HUES48 (cell line): ENCODE measurements at regions not wholly inside any gene's neighbourhood (a gene's known extent, or its start where the extent isn't known, plus 50 kb on each side); places are given as distances from the start of the nearest gene placed in this dataset.

ENCODE experiments used
- H3K27ac ChIP-seq: one replicate; pipeline ENCODE4 v1.7.0; 2013; ENCODE audit warnings: low read depth, low read length, inconsistent platforms
- H3K27me3 ChIP-seq: 2 replicates; pipeline ENCODE4 v1.6.1; 2013; ENCODE audit warnings: mild to moderate bottlenecking, low read length; ENCODE audit not compliant: control insufficient read depth, insufficient read depth
- H3K36me3 ChIP-seq: 2 replicates; pipeline ENCODE4 v1.6.1; 2013; ENCODE audit warnings: low read length; ENCODE audit not compliant: control insufficient read depth, insufficient read depth
- H3K4me1 ChIP-seq: 2 replicates; pipeline ENCODE4 v1.6.1; 2013; ENCODE audit warnings: mild to moderate bottlenecking, low read length; ENCODE audit not compliant: control insufficient read depth, insufficient read depth
- H3K4me3 ChIP-seq: 2 replicates; pipeline ENCODE4 v1.5.1; 2013; ENCODE audit warnings: mild to moderate bottlenecking, low read depth, low read length
- H3K9ac ChIP-seq: 2 replicates; pipeline ENCODE4 v1.6.1; 2013; ENCODE audit warnings: mild to moderate bottlenecking, low read depth, low read length, moderate library complexity
- H3K9me3 ChIP-seq: 2 replicates; pipeline ENCODE4 v1.6.1; 2013; ENCODE audit warnings: low read length; ENCODE audit not compliant: control insufficient read depth, insufficient read depth

GRCh38 chr15:29952225-29952624 is 130.0 kb upstream of the TJP1 start:
- no peaks in the 10 kb centered on the region for H3K36me3 ChIP-seq
- H3K27me3 ChIP-seq, result no peaks in the 10 kb centered on the region
- H3K27ac ChIP-seq, result no peak overlapping the region
- no peaks in the 10 kb centered on the region; the same call in 1 of the 2 replicates for H3K9me3 ChIP-seq
- no peaks in the 10 kb centered on the region; the same call in 1 of the 2 replicates for H3K4me1 ChIP-seq
- no peak overlapping the region for H3K9ac ChIP-seq
- H3K4me3 ChIP-seq, result no peak overlapping the region

- Histone ChIP-seq H3K36me3 (no peaks in the 10 kb centered on the region), H3K9me3 (no peaks in the 10 kb centered on the region; the same call in 1 of the 2 replicates), H3K4me3 (no peak overlapping the region), H3K9ac (no peak overlapping the region), H3K4me1 (no peaks in the 10 kb centered on the region), H3K27ac (no peak overlapping the region), H3K27me3 (no peaks in the 10 kb centered on the region)
These were observed 123.8 kb upstream of the TJP1 start for GRCh38 chr15:29945943-29946596.

GRCh38 chr15:29944925-29945324 is 122.7 kb upstream of the TJP1 start:
- no peak overlapping the region for H3K9ac ChIP-seq
- no peak overlapping the region for H3K4me3 ChIP-seq
- H3K4me1 ChIP-seq, result no peaks in the 10 kb centered on the region
- no peak overlapping the region for H3K27ac ChIP-seq
- H3K27me3 ChIP-seq, result no peaks in the 10 kb centered on the region
- no peaks in the 10 kb centered on the region for H3K9me3 ChIP-seq
- no peaks in the 10 kb centered on the region for H3K36me3 ChIP-seq

GRCh38 chr15:29942548-29942947 is 120.3 kb upstream of the TJP1 start:
- no peak overlapping the region for H3K27ac ChIP-seq
- H3K4me3 ChIP-seq, result no peak overlapping the region
- H3K4me1 ChIP-seq, result peaks cover 4% of the 10 kb centered on the region; the same call in 1 of the 2 replicates
- H3K9ac ChIP-seq, result no peak overlapping the region
- H3K36me3 ChIP-seq, result no peaks in the 10 kb centered on the region
- H3K9me3 ChIP-seq, result no peaks in the 10 kb centered on the region
- no peaks in the 10 kb centered on the region for H3K27me3 ChIP-seq

GRCh38 chr15:29942143-29942542 is 119.9 kb upstream of the TJP1 start:
- H3K9me3 ChIP-seq, result no peaks in the 10 kb centered on the region
- H3K4me3 ChIP-seq, result no peak overlapping the region

GRCh38 chr15:29939404-29939803 is 117.1 kb upstream of the TJP1 start:
- H3K4me3 ChIP-seq, result no peak overlapping the region
- H3K27me3 ChIP-seq, result no peaks in the 10 kb centered on the region
- H3K4me1 ChIP-seq, result peaks cover 12% of the 10 kb centered on the region
- no peaks in the 10 kb centered on the region for H3K9me3 ChIP-seq
- no peak overlapping the region for H3K27ac ChIP-seq
- H3K36me3 ChIP-seq, result no peaks in the 10 kb centered on the region
- no peak overlapping the region for H3K9ac ChIP-seq

More at GRCh38 chr15:29942143-29942542, 119.9 kb upstream of the TJP1 start:
- Histone ChIP-seq H3K36me3 (no peaks in the 10 kb centered on the region), H3K9ac (no peak overlapping the region), H3K27ac (no peak overlapping the region), H3K27me3 (no peaks in the 10 kb centered on the region), H3K4me1 (peaks cover 4% of the 10 kb centered on the region; the same call in 1 of the 2 replicates)

- Histone ChIP-seq H3K9me3 (no peaks in the 10 kb centered on the region), H3K36me3 (no peaks in the 10 kb centered on the region), H3K4me1 (peaks cover 12% of the 10 kb centered on the region), H3K9ac (no peak overlapping the region), H3K4me3 (no peak overlapping the region), H3K27ac (no peak overlapping the region), H3K27me3 (no peaks in the 10 kb centered on the region)
These were observed 116.4 kb upstream of the TJP1 start for GRCh38 chr15:29938361-29939335.

- H3K27me3 ChIP-seq, result no peaks in the 10 kb centered on the region
- H3K9ac ChIP-seq, result no peak overlapping the region
- H3K9me3 ChIP-seq, result no peaks in the 10 kb centered on the region
- H3K4me1 ChIP-seq, result peaks cover 18% of the 10 kb centered on the region
- no peaks in the 10 kb centered on the region for H3K36me3 ChIP-seq
- no peak overlapping the region for H3K27ac ChIP-seq
- H3K4me3 ChIP-seq, result no peak overlapping the region
These were observed 115.7 kb upstream of the TJP1 start for GRCh38 chr15:29937956-29938355.

- Histone ChIP-seq H3K4me3 (no peak overlapping the region), H3K36me3 (no peaks in the 10 kb centered on the region), H3K27ac (no peak overlapping the region), H3K9ac (no peak overlapping the region), H3K4me1 (peaks cover 18% of the 10 kb centered on the region), H3K27me3 (no peaks in the 10 kb centered on the region), H3K9me3 (no peaks in the 10 kb centered on the region)
These were observed 114.2 kb upstream of the TJP1 start for GRCh38 chr15:29936353-29937049.

- peaks cover 18% of the 10 kb centered on the region for H3K4me1 ChIP-seq
- no peak overlapping the region for H3K9ac ChIP-seq
- H3K27ac ChIP-seq, result no peak overlapping the region
- no peak overlapping the region for H3K4me3 ChIP-seq
- H3K36me3 ChIP-seq, result no peaks in the 10 kb centered on the region
- no peaks in the 10 kb centered on the region for H3K9me3 ChIP-seq
- no peaks in the 10 kb centered on the region for H3K27me3 ChIP-seq
These were observed 113.2 kb upstream of the TJP1 start for GRCh38 chr15:29935296-29936004.
